HCT116 (cell line): ENCODE measurements at regions not wholly inside any gene's neighbourhood (a gene's known extent, or its start where the extent isn't known, plus 50 kb on each side); places are given as distances from the start of the nearest gene placed in this dataset.
"Not testable (repeated sequence)": the region's sequence is repeated elsewhere in the genome, so short reads cannot be mapped to it uniquely, and the experiment has no call there.

Source experiments
- ATAC-seq: fragments of 200-7000 bp; cut with Tn5 transposase; 2 replicates; pipeline ENCODE4 v1.9.1; 2020; ENCODE audit warnings: mild to moderate bottlenecking, moderate library complexity
- BruUV-seq: library from RNA; stranded (reverse); fragments of 400-500 nt; replicated peaks from 2 replicates; lab custom pipeline; 2021; lab: Mats Ljungman, UMichigan
- CTCF ChIA-PET: fragments of 300-600 bp; sonication (Branson Sonifier 250); formaldehyde crosslinking; loops from one replicate; lab custom pipeline; 2021; ENCODE audit warnings: antibody characterized with exemption; lab: Charles Lee
- POLR2A ChIA-PET: fragments of 300-600, 350-600 bp; sonication (Branson Sonifier 250); formaldehyde crosslinking; loops from one replicate; lab custom pipeline; 2021; ENCODE audit warnings: antibody characterized with exemption; lab: Charles Lee
- RAD21 ChIA-PET, 2 experiments: fragments of 300-600 bp; sonication (Branson Sonifier 250); formaldehyde crosslinking; loops; one replicate each; lab custom pipeline; 2023; ENCODE audit warnings: low total read pairs in 2 of 2; ENCODE audit not compliant: uncharacterized antibody in 2 of 2, unreplicated experiment in 2 of 2, low non-redundant PET in 1 of 2; lab: Charles Lee
- DNase-seq: peaks from one replicate; pipeline ENCODE4 v3.0.0-alpha.2; 2010; ENCODE audit warnings: low read depth, low spot score
- H2AFZ ChIP-seq: fragments of 200-600 bp; shearing (Covaris generic), sonication (generic); 2 replicates; pipeline ENCODE4 v1.6.1; 2017; ENCODE audit warnings: low read depth, mixed run types, mixed read lengths, antibody characterized with exemption, low read length; ENCODE audit not compliant: poor library complexity, severe bottlenecking
- H3K27ac ChIP-seq: 2 replicates; pipeline ENCODE4 v1.5.1; 2012; ENCODE audit warnings: low read depth, low read length
- H3K27me3 ChIP-seq: fragments of 200-600 bp; sonication (generic); 2 replicates; pipeline ENCODE4 v1.6.1; 2016; ENCODE audit warnings: mixed run types, low read length, mixed read lengths; ENCODE audit not compliant: insufficient read depth
- H3K36me3 ChIP-seq, 2 experiments: fragments of 200-500 bp in 1 of 2; fragments of 200-600 bp in 1 of 2; sonication (Bioruptor generic) in 1 of 2; sonication (generic) in 1 of 2; 2 replicates each; pipeline versions ENCODE4 v1.5.1 to v1.6.1; 2014 to 2016; ENCODE audit warnings: low read length in 2 of 2, inconsistent platforms in 1 of 2, mixed read lengths in 1 of 2, mixed run types in 1 of 2; ENCODE audit not compliant: insufficient read depth in 2 of 2, control insufficient read depth in 1 of 2
- H3K4me1 ChIP-seq, 2 experiments: fragments of 200-600 bp in 1 of 2; sonication (generic) in 1 of 2; 2 replicates each; pipeline versions ENCODE4 v1.5.1 to v1.6.1; 2012 to 2017; ENCODE audit warnings: low read length in 2 of 2, inconsistent platforms in 1 of 2, mild to moderate bottlenecking in 1 of 2, mixed read lengths in 1 of 2, mixed run types in 1 of 2, moderate library complexity in 1 of 2; ENCODE audit not compliant: insufficient read depth in 2 of 2, control insufficient read depth in 1 of 2
- H3K4me2 ChIP-seq: fragments of 200-600 bp; sonication (generic); 2 replicates; pipeline ENCODE4 v1.6.1; 2017; ENCODE audit warnings: mixed run types, low read length, mixed read lengths
- H3K4me3 ChIP-seq, 2 experiments: fragments of 200-600 bp in 1 of 2; sonication (generic) in 1 of 2; replicated peaks in 1 of 2; 2 replicates each; pipeline ENCODE4 v1.5.1; 2011 to 2016; ENCODE audit warnings: low read length in 2 of 2, control low read depth in 1 of 2, low read depth in 1 of 2, mild to moderate bottlenecking in 1 of 2, mixed read lengths in 1 of 2, mixed run types in 1 of 2
- H3K79me2 ChIP-seq: fragments of 200-600 bp; sonication (generic); 2 replicates; pipeline ENCODE4 v1.6.1; 2017; ENCODE audit warnings: mild to moderate bottlenecking, mixed run types, low read length, moderate library complexity, mixed read lengths; ENCODE audit not compliant: insufficient read depth
- H3K9ac ChIP-seq: fragments of 200-600 bp; sonication (generic); 2 replicates; pipeline ENCODE4 v1.6.1; 2016; ENCODE audit warnings: low read length, mixed read lengths
- H3K9me2 ChIP-seq: fragments of 200-600 bp; sonication (generic), shearing (Covaris generic); 2 replicates; pipeline ENCODE4 v1.6.1; 2017; ENCODE audit warnings: mixed run types, mild to moderate bottlenecking, moderate library complexity; ENCODE audit not compliant: insufficient read depth
- H3K9me3 ChIP-seq, 2 experiments: fragments of 200-500 bp in 1 of 2; fragments of 200-600 bp in 1 of 2; sonication (Bioruptor generic) in 1 of 2; sonication (generic) in 1 of 2; 2 replicates each; pipeline ENCODE4 v1.6.1; 2014 to 2017; ENCODE audit warnings: low read length in 2 of 2, mixed read lengths in 2 of 2, inconsistent platforms in 1 of 2, low read depth in 1 of 2, mild to moderate bottlenecking in 1 of 2, mixed run types in 1 of 2, moderate library complexity in 1 of 2; ENCODE audit not compliant: control insufficient read depth in 1 of 2, insufficient read depth in 1 of 2
- H4K20me1 ChIP-seq: fragments of 200-600 bp; sonication (generic), shearing (Covaris generic); 2 replicates; pipeline ENCODE4 v1.6.1; 2017; ENCODE audit warnings: mixed run types, mild to moderate bottlenecking, moderate library complexity; ENCODE audit not compliant: insufficient read depth
- ATF3 ChIP-seq: IDR thresholded peaks from 2 replicates; pipeline ENCODE4 v1.6.1; 2012
- CTCF ChIP-seq, 3 experiments: fragments of 200-600 bp in 1 of 3; sonication (generic) in 1 of 3; IDR thresholded peaks in 2 of 3; conservative IDR thresholded peaks in 1 of 3; 2 replicates each; pipeline ENCODE4 v1.5.1; 2012 to 2017; ENCODE audit warnings: low read depth in 2 of 3, low read length in 2 of 3, antibody characterized with exemption in 1 of 3, borderline replicate concordance in 1 of 3, control low read depth in 1 of 3, mild to moderate bottlenecking in 1 of 3, mixed read lengths in 1 of 3, mixed run types in 1 of 3, moderate library complexity in 1 of 3; ENCODE audit not compliant: insufficient read depth in 1 of 3
- REST ChIP-seq: IDR thresholded peaks from 2 replicates; pipeline ENCODE4 v1.6.1; 2012; ENCODE audit warnings: low read depth
- intact Hi-C: fragments of 100-400 bp; cut with micrococcal nuclease; formaldehyde crosslinking; loops from 2 replicates; pipeline ENCODE4 v1.10.0; 2022

GRCh38 chr1:65541865-65542264, 121.4 kb downstream of the LEPR start (continued):
- TF ChIP-seq REST (no peak), CTCF (IDR thresholded peaks at IDR 0.05 in 2 of 3, conservative IDR thresholded peaks at IDR 0.05 in 1 of 3; ENCODE audit: borderline replicate concordance in 1 of 3, insufficient read depth in 1 of 3, low read depth in 2 of 3, low read length in 2 of 3) (no peak), ATF3 (no peak)
- TF ChIP-seq, all 23 proteins: peak for 0

- H2AFZ ChIP-seq, H3K27ac ChIP-seq, intact Hi-C loops, RAD21 ChIA-PET, H3K27me3 ChIP-seq, CTCF ChIA-PET, DNase-seq, H3K9me2 ChIP-seq, H3K4me2 ChIP-seq, H3K4me1 ChIP-seq, POLR2A ChIA-PET, H3K36me3 ChIP-seq, H4K20me1 ChIP-seq, H3K9ac ChIP-seq, BruUV-seq, H3K4me3 ChIP-seq, H3K79me2 ChIP-seq, ATAC-seq, H3K9me3 ChIP-seq: not testable (repeated sequence)
Observed at GRCh38 chr1:65542592-65542991, 122.1 kb downstream of the LEPR start.

- H3K4me3 ChIP-seq, BruUV-seq, H3K79me2 ChIP-seq, H3K27ac ChIP-seq, H4K20me1 ChIP-seq, H3K36me3 ChIP-seq, H3K27me3 ChIP-seq, H3K4me1 ChIP-seq, intact Hi-C loops, H3K9me2 ChIP-seq, H3K9me3 ChIP-seq, DNase-seq, POLR2A ChIA-PET, CTCF ChIA-PET, H2AFZ ChIP-seq, H3K9ac ChIP-seq, RAD21 ChIA-PET, H3K4me2 ChIP-seq, ATAC-seq: not testable (repeated sequence)
Observed at GRCh38 chr1:65550306-65551010, 130.0 kb downstream of the LEPR start.

- H3K27ac ChIP-seq, CTCF ChIA-PET, intact Hi-C loops, POLR2A ChIA-PET, H3K9ac ChIP-seq, H3K4me3 ChIP-seq, H2AFZ ChIP-seq, H3K9me2 ChIP-seq, H4K20me1 ChIP-seq, RAD21 ChIA-PET, DNase-seq, BruUV-seq, ATAC-seq, H3K4me2 ChIP-seq, H3K36me3 ChIP-seq, H3K9me3 ChIP-seq, H3K4me1 ChIP-seq, H3K27me3 ChIP-seq, H3K79me2 ChIP-seq: not testable (repeated sequence)
Observed at GRCh38 chr1:65552484-65552883, 132.0 kb downstream of the LEPR start.
